Lower lobe of right lung (tissue), 2 donors: ENCODE measurements at regions not wholly inside any gene's neighbourhood (a gene's known extent, or its start where the extent isn't known, plus 50 kb on each side); places are given as distances from the start of the nearest gene placed in this dataset.
A peak's percentile ranks its signal among the peaks of the same experiment; 100 is the strongest.
"Not testable (repeated sequence)": the region's sequence is repeated elsewhere in the genome, so short reads cannot be mapped to it uniquely, and the experiment has no call there.

Source experiments
- ATAC-seq, 2 donors: fragments of 200-7000 bp; cut with Tn5 transposase; one replicate each; pipeline ENCODE4 v1.9.1; 2020 to 2022; ENCODE audit warnings: mild to moderate bottlenecking in 2 of 2, moderate library complexity in 2 of 2
- DNase-seq: peaks from one replicate; pipeline ENCODE4 v3.0.0-alpha.2; 2020
- H3K27ac ChIP-seq: fragments of 200-600 bp; one replicate; pipeline ENCODE4 v1.8.0; 2022
- H3K27me3 ChIP-seq: fragments of 200-600 bp; one replicate; pipeline ENCODE4 v1.8.0; 2022; ENCODE audit warnings: low read depth
- H3K36me3 ChIP-seq: fragments of 200-600 bp; one replicate; pipeline ENCODE4 v1.8.0; 2022; ENCODE audit warnings: mild to moderate bottlenecking
- H3K4me1 ChIP-seq: fragments of 200-600 bp; one replicate; pipeline ENCODE4 v1.8.0; 2022
- H3K4me3 ChIP-seq: fragments of 200-600 bp; one replicate; pipeline ENCODE4 v1.8.0; 2022; ENCODE audit warnings: mild to moderate bottlenecking
- H3K9me3 ChIP-seq: fragments of 200-600 bp; one replicate; pipeline ENCODE4 v1.8.0; 2022
- CTCF ChIP-seq: fragments of 200-600 bp; IDR thresholded peaks from one replicate; pipeline ENCODE4 v1.8.0; 2022; ENCODE audit warnings: antibody characterized with exemption, mild to moderate bottlenecking
- intact Hi-C: fragments of 100-400 bp; cut with DNase I; formaldehyde crosslinking; loops from one replicate; pipeline ENCODE4 v1.11.0; 2022
- donor health status: DM: no; HTN: yes; CAD: no; lungs with severe emphysema.

GRCh38 chr9:1173993-1174392 is 123.8 kb downstream of the DMRT2 start:
- no peak for DNase-seq
- Histone ChIP-seq H3K9me3 (peaks cover 1% of the 10 kb centered on the region), H3K27me3 (no peaks in the 10 kb centered on the region), H3K4me3 (no peak overlapping the region), H3K27ac (no peak overlapping the region), H3K36me3 (no peaks in the 10 kb centered on the region), H3K4me1 (no peaks in the 10 kb centered on the region)
- intact Hi-C loops = no loop called here
- ATAC-seq = no peak
- no peak for TF ChIP-seq CTCF

GRCh38 chr9:1179366-1179765 is 129.2 kb downstream of the DMRT2 start:
- H3K36me3 ChIP-seq = no peaks in the 10 kb centered on the region
- H3K4me3 ChIP-seq = no peak overlapping the region
- H3K9me3 ChIP-seq = no peaks in the 10 kb centered on the region
- intact Hi-C loops = no loop called here
- no peaks in the 10 kb centered on the region for H3K27me3 ChIP-seq
- DNase-seq = no peak
- H3K4me1 ChIP-seq = no peaks in the 10 kb centered on the region
- no peak overlapping the region for H3K27ac ChIP-seq
- peak in 1 of 2 donors; percentile 15 for ATAC-seq
- TF ChIP-seq CTCF = no peak

GRCh38 chr9:1184146-1184545 is 134.0 kb downstream of the DMRT2 start:
- Histone ChIP-seq H3K9me3 (no peaks in the 10 kb centered on the region), H3K4me3 (no peak overlapping the region), H3K27me3 (no peaks in the 10 kb centered on the region), H3K4me1 (no peaks in the 10 kb centered on the region), H3K27ac (no peak overlapping the region), H3K36me3 (no peaks in the 10 kb centered on the region)
- no peak for DNase-seq
- no peak for ATAC-seq
- TF ChIP-seq CTCF = no peak
- intact Hi-C loops = no loop called here

- H3K36me3 ChIP-seq, H3K27ac ChIP-seq, intact Hi-C loops, DNase-seq, H3K9me3 ChIP-seq, ATAC-seq, H3K27me3 ChIP-seq, H3K4me3 ChIP-seq, H3K4me1 ChIP-seq: not testable (repeated sequence)
These were observed 137.0 kb downstream of the DMRT2 start for GRCh38 chr9:1187137-1187536.

- H3K36me3 ChIP-seq, DNase-seq, H3K4me3 ChIP-seq, H3K27ac ChIP-seq, H3K9me3 ChIP-seq, H3K4me1 ChIP-seq, H3K27me3 ChIP-seq, ATAC-seq, intact Hi-C loops: not testable (repeated sequence)
These were observed 145.5 kb downstream of the DMRT2 start for GRCh38 chr9:1195636-1196035.

- H3K4me3 ChIP-seq = no peak overlapping the region
- DNase-seq (no peak), ATAC-seq (no peak)
- H3K27me3 ChIP-seq = no peaks in the 10 kb centered on the region
- no peak overlapping the region for H3K27ac ChIP-seq
- intact Hi-C loops = no loop called here
- no peaks in the 10 kb centered on the region for H3K9me3 ChIP-seq
- H3K4me1 ChIP-seq = no peaks in the 10 kb centered on the region
- H3K36me3 ChIP-seq = no peaks in the 10 kb centered on the region
- no peak for TF ChIP-seq CTCF
These were observed 147.9 kb downstream of the DMRT2 start for GRCh38 chr9:1198085-1198484.

- Histone ChIP-seq H3K27ac (no peak overlapping the region), H3K4me1 (no peaks in the 10 kb centered on the region), H3K4me3 (no peak overlapping the region), H3K9me3 (no peaks in the 10 kb centered on the region), H3K36me3 (no peaks in the 10 kb centered on the region), H3K27me3 (no peaks in the 10 kb centered on the region)
- peak; percentile 82 to 85 for ATAC-seq
- peak; percentile 50 for DNase-seq
- no peak for TF ChIP-seq CTCF
- intact Hi-C loops = no loop called here
These were observed 150.7 kb downstream of the DMRT2 start for GRCh38 chr9:1200847-1201251.
